Stimulated activated naive CD4-positive, alpha-beta T cell (primary cell): ENCODE measurements at regions not wholly inside any gene's neighbourhood (a gene's known extent, or its start where the extent isn't known, plus 50 kb on each side); places are given as distances from the start of the nearest gene placed in this dataset.
"Not testable (repeated sequence)": the region's sequence is repeated elsewhere in the genome, so short reads cannot be mapped to it uniquely, and the experiment has no call there.

ENCODE experiments used
- DNase-seq, 6 experiments: peaks; one replicate each; lab custom pipeline; 2025; lab: John Stamatoyannopoulos, UW

DNA sequence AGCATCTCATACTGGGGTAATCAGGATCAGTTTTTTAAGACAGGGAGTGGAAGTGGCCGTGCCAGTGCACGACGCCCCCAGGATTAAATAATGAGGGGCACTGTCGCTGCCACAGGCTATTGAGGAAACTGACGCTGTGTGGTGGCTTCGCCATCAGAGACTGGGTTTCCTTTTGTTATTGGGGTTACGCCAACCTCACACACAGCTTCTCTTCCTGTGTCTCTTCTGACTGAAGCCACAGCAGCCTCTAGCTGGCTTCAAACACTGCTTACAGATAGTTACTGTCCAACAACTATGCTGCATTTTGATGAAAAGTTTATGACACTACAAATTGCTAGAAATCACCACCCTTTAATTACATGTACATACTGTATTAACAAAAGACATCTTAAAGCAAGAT, 521.9 kb upstream of the SALL3 start:
- DNase-seq: no peak

DNA sequence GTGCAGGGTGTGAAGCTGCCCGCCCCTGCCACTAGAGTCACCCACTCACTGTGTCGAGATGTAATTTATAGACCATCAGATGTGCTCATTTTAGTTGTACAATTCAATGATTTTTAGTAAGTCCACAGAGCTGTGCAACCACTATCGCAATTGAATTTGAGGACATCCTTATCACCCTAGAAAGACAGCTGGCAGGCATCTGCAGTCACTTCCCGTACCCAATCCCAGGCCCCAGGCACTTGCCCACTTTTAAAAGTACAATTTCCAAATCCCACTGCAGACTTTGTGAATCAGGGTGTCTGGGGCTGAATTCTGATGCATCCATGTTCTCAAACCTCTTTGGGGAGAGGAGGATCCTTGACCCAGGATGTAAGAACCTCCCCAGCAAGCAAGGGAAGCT, 521.3 kb upstream of the SALL3 start:
- DNase-seq: no peak

DNA sequence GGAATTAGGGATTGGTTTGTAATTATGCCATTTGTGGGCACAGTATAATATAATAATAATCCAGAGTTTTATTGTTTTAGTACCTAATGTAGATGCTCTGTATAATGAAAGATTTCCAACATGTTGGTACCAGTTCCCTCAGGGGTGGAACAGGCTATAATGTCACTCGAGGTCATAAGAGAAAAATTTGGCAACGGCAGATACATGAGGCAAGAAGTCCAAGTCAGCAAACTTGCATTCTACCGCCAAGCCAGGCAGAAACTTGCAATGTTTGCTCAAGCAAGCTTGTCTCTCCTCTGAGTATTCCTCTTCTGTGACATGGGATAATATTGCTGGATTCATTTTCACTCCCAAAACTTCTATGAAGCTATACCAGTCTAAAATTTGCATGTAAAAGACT, 520.0 kb upstream of the SALL3 start:
- DNase-seq: no peak

DNA sequence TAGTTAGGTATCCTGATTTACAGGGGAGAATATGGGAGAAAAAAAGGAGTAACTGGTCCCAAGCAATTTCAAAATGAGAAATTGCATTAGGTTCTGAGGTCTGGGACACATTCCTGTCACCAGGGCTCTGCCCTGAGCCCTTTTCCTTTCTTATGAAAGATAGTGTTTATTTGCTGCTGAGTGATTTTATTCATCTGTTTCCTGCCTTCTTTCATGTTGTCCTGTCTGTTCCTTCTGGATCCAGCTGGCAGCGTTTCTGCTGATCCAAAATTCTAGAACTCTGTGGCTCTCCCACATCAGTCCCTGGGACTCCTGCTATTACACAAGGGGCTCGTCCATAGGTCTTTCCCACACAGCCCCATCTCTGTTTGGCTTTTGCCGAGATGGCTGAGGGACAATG, 519.1 kb upstream of the SALL3 start:
- DNase-seq: no peak

DNA sequence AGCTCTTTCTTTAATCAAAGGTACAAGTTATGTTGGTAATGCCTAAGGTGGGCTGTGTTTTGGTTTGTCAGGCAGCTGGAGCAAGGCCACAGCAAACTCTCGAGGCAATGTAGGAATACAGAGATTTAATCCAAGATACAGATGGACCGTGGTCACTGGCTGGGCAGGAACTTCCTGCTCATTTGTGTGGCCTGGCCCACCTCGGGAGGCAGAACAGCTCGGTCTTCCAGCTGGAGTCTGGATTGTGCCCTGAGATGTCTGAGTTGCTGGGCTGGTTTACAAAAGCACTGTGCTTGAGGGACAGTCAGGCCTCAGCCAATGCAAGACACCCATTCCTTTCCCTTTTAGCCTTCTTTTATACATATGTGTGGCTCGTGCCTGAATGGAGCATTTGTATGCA, 506.1 kb upstream of the SALL3 start:
- DNase-seq: no peak

DNA sequence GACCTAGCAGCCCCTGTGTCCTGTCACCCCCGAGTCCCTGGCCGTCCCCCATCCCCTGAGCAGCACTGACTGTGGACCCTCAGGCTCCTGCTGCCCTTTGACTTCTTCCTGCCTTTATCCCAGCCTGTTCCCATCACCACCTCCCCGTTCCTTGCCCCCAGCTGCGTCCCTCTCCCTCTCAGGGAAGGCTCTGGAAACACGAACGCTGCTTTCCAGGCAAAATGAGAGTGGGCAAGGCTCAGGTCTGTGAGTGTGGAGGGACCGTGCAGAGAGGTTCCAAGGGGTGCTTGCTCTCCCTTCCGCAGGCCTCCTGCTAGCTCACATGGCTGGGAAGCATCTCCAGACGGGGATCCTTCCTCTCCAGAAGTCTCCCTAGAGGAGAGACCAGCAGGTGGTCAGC, 501.8 kb upstream of the SALL3 start:
- no peak for DNase-seq

DNA sequence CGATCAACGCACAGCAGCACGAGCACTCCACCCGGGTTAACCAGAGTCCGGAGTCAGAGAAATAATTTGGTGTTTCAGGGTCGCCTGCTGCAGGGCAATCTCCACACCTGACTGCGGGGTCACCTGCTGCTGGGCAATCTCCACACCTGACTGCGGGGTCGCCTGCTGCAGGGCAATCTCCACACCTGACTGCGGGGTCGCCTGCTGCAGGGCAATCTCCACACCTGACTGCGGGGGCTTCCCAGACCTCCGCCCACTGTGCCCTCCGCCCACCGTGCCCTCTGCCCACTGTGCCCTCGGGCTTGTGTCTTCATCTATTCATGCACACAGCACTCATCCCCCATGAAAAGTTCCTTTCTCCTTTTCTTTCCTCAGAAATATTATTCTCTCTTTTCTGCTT, 500.2 kb upstream of the SALL3 start:
- DNase-seq: no peak

DNA sequence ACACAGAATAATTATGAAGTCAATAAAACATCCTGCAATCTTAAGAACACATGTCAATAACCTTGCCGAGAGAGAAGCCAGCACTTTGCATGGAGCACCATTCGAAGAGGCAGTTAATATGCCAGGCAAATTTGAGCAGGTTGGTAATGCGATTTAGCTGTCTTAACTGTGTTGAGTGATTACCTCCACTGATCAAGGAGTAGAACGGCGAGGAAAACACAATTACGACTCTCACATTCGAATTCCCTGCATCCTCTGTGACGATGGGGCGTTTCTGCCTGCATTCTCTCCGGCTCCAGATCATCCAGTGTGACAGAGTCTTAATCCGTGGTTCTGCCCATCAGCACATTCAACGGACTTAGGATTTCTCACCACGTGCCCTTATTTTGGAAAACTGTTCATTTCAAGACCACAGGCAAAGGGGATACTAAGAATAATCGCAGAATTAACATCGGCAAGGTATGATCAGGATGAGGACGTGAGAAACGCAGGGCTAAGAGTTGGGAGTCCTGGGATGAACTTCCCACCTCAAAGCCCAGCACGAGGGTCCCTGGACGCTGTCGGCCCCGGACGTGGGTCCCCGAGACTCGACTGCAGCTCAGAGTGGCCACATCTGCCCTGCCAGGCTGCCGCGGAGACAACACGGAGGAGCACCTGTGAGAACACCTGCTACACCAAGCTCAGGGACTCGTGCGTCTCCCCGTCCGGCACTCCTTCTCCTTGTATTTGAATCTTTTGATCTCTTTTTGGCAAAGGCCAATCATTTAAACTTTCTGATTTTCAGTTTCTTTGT, 499.2 kb upstream of the SALL3 start:
- DNase-seq: no peak

DNA sequence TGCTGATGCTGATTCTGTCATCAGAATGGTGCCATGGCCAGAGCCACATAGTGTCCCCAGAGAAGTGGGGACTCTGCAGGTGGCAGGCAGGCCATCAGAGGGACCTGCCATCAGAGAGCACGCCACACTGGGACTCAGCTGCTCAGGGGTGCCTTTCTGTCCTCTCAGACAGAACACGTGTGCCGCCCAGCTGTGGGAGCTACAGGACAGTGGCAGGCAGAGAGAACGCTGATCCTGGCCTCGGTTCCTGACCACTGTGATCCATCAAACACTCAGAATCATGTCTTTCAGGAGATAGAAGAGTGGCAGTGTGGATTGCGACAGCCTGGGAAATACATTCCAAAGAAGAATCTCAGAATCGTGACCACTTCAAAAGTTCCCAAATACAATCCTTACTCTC, 497.2 kb upstream of the SALL3 start:
- no peak for DNase-seq

DNA sequence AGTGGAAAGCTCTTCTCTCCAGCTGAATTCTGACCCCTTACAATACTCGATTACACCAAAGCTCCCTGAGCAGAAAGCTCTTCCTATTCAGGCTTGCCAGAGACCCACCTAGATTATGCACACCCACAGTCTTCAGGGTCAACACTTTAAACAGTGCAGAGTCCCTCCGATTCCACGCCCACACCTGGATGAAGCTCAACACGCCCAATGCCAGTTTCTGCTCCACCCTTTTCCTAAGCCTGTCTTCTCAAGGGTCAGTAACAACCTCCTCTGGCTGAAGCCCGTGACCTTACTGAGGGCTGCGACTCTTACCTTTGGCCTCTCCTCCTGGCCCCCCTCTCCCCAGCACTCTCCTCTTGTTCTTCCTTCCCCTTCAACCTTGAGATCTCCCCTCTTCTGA, 492.0 kb upstream of the SALL3 start:
- no peak for DNase-seq

DNA sequence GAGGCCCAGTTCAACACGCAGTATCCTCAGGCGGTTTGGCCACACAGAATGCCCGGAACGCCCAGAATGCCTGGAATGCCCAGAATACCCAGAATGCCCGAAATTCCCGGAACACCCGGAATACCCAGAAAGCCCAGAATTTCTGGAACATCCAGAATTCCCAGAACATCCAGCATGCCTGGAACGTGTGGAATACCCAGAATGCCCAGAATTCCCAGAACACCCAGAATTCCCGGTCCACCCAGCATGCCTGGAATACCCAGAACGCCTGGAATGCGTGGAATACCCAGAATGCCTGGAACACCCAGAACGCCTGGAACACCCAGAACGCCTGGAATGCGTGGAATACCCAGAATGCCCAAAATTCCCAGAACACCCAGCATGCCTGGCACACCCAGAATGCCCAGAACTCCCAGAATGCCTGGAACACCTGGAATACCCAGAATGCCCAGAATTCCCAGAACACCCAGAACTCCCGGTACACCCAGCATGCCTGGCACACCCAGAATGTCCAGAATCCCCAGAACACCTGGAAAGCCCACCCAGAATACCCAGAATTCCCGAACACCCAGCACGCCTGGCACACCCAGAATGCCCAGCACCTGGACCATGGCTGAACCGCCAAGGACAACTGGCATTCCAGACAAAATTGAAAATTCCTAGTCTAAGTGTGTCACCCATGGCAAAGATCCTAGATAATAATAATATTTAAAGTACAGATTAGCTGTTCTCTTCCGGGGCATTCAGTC, 487.4 kb upstream of the SALL3 start:
- DNase-seq: no peak

DNA sequence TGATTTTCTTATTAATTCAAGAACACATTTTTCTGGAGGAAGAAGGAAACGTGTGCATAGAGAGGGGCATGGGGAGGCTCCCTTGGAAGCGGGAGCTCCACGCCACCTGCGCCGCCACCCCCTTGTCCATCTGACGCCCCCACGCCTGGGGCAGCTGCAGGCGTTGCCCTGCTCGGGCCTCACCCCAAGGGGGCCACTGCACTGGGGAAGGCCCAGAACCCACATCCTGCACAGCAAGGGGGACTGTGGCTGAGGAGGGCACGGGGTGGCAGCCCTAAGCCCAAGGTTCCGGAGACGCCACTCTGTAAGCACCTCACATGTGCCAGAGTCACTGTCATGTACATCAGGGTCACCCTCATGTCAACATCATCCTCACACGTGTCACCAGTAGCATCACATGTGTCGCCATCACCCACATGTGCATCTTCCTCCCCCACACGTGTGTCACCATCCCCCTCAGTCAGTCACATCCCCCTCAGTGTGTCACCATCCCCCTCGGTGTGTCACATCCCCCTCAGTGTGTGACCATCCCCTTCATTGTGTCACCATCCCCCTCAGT, 486.7 kb upstream of the SALL3 start:
- DNase-seq: no peak

DNA sequence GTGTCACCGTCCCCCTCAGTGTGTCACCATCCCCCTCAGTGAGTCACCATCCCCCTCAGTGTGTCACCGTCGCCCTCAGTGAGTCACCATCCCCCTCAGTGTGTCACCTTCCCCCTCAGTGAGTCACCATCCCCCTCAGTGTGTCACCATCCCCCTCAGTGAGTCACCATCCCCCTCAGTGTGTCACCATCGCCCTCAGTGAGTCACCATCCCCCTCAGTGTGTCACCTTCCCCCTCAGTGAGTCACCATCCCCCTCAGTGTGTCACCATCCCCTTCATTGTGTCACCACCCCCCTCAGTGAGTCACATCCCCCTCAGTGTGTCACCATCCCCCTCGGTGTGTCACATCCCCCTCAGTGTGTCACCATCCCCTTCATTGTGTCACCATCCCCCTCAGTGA, 486.1 kb upstream of the SALL3 start:
- not testable (repeated sequence) for DNase-seq

DNA sequence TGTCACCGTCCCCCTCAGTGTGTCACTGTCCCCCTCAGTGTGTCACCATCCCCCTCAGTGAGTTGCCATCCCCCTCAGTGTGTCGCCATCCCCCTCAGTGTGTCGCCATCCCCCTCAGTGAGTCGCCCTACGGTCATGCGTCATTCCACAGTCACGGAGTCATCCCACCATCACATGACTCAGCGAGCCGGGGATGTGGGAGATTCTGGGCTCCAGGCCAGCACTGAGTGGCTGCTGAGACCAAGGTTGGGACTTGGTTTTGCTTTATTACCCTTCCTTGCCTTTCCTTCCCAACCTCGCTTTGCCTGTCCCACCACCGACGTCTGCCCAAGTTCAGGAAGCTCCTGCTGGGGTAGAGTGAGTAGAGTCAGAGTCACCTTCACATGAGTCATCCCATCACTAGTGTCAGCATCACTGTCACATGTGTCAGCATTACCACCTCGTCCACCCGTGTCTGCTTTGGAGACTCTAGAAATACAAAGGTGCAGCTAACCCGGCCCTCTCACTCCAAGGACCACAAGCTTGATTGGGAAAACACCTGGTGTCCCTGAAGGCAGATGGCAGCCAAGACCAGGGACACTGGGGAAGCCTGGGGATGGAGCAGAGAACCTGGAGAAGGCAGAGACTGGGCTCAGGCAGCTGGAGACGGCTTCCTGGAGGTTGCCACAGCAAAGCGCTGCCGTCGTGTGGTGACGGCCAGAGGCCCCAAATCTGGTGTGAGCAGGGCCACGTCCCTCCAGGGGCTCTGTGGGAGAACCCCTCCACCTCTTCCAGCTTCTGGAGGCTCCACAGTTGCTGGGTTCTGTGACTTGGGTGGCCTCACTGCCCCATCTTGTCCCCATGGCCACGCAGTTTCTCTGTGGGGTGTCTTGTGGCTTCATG, 485.2 kb upstream of the SALL3 start:
- no peak for DNase-seq

DNA sequence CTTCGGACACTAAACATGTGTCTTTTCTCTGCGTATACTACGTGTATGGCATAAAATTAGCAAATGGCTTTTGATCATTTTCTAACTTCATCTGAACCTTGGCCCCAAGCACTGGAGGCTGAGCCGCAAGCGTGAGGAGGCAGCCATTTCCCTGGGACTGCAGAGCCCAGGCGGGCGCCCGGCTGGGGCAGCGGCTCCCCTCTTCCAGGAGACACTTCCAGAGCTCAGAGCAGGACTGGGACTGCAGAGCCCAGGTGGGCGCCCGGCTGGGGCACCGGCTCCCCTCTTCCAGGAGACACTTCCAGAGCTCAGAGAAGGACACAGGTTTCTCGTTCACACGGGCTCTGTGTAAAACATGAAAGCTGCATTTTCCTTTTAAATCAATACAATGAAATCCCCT, 484.1 kb upstream of the SALL3 start:
- no peak for DNase-seq

DNA sequence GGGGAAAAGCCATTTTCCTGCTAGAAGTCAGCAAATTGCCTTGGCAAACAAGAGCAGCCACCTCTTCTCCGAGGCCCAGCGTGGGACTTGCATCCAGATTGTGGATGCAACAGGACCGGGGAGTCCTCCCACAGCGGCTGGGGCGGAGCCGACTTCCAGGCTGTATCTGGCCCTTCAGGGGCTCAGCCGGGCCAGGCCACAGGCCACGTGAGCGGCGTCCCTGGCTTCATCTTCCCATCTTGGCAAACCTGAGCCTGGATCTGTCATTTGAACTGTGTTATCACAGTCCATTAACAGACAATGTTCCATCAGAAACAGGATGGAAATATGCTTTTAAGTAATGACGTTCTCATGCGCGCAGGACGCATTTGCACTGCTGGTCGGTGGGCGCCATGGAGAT, 483.5 kb upstream of the SALL3 start:
- no peak for DNase-seq

DNA sequence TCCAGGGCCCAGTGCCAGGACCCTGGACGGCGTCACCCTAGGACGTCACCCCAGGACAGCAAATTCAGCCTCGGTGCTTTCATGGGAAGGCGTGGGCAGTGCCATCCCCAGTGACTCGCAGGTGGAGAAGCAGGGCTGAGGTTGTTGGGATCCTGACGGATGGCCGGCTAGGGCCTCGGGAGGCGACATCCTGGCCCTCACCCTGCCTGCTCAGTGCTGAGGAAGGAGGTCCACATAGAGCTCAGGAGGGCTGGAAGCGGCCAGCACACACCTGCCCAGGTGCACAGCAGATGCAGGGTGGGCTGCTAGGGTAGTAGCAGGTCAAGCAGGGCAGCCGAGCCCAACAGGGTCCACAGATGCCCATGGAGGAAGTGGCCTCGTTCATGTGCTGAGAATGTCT, 482.0 kb upstream of the SALL3 start:
- no peak for DNase-seq

DNA sequence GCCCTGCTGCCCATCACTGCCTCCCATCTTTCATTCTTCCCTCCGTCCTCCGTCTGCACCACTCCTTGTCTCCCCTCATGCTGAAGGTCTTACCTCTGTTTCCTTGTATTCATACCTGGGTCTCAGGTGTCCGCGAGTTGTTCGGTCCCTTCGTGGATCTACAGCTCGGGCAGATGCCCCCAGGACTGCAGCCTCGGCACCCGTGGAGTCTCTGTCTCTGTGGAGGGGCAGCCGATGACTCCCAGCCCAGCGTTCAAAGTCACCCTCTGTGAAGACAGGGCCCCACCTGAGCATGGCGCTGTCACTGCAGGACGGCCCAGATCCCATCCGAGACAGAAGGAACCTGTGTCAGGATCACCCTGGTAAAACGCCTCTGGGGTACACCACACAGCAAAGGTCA, 480.0 kb upstream of the SALL3 start:
- DNase-seq: no peak

DNA sequence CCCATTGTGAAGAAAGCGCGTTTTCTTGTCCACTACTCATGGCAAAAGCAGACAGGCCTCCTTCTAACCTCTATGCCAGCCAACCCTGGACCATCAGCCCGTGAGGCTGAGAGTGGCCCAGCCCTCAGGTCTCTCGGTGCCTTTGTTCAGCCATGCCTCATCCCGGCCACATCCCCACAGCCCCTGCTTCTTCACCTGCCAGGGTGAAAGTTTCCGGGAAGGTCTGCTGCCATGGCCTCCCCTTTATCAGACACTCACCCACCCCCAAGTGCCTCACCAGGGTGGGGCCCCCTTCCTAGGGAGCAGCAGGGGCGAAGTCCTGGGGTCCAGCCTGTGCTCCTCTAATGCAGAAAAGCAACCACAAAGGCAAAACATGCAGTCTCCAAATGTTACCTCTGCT, 478.4 kb upstream of the SALL3 start:
- no peak for DNase-seq

DNA sequence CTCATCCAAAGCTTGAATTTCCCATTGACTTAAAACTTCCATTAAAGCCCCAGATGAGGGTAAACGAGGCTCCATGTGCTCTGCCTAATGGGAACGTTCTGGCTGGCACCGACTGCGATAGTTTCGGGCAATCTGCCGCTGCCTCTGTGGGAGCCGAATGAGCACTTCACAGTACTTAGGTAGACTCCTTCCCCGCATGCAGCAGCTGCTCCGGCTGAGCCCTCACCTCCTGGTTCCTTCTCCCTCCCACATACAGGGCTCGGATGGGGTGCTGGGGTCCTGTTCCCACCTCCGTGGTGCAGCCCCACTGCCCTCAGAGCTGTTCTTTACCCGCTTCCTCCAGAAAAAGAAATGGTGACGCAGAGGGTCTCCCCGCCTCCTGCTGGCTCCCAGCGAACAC, 476.5 kb upstream of the SALL3 start:
- no peak for DNase-seq

DNA sequence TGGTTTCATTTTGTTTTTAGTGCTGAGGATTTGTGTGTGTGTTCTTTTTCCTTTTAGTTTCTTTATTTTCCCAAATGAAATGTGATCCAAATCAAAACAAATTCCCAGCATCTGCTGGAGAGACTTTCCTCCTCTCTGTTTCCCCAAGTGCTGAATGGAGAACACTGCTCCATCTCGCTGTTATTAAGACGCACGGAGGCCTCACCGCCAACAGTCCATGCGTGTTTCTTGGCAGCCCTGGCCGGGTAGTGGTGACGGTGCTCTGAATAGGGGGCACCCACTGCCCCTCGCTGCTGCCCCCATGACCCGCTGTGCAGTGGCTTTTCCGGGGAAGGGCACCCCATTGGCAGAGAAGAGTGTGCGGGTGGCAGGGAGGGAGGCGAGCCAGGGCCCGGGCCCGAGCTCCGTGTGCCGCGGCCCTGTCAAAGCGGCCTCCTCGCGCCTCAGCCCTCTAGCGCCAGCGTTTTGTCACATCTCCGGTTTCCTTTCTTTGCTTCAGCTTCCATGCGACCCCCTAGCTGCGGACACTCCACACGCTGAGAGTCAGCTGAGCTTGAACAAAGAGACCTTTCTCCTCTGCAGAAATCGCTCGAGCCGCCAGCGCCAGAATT, 473.7 kb upstream of the SALL3 start:
- no peak for DNase-seq

DNA sequence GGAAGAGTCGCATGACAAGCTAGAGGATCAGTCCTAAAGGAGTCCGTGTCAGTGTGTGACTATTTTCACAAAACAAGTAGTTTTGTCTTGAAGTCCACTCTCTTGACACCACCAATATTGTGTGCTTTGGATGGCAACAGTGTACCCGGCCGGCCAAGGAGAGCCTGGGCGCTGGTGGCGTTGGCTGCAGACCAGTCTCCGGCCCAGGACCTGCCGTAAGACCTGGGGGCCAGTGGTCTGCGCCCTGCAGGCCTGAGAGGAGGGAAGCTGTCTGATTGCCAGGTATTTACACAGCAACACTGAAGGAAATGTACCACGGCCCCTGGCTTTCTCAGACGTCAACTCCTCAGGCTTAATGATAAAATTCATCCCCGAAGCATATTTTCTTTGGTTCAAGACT, 472.4 kb upstream of the SALL3 start:
- DNase-seq: no peak
